ENCODE measurements at regions not wholly inside any gene's neighbourhood (a gene's known extent, or its start where the extent isn't known, plus 50 kb on each side); places are given as distances from the start of the nearest gene placed in this dataset.
A peak's percentile ranks its signal among the peaks of the same experiment; 100 is the strongest.

DNA sequence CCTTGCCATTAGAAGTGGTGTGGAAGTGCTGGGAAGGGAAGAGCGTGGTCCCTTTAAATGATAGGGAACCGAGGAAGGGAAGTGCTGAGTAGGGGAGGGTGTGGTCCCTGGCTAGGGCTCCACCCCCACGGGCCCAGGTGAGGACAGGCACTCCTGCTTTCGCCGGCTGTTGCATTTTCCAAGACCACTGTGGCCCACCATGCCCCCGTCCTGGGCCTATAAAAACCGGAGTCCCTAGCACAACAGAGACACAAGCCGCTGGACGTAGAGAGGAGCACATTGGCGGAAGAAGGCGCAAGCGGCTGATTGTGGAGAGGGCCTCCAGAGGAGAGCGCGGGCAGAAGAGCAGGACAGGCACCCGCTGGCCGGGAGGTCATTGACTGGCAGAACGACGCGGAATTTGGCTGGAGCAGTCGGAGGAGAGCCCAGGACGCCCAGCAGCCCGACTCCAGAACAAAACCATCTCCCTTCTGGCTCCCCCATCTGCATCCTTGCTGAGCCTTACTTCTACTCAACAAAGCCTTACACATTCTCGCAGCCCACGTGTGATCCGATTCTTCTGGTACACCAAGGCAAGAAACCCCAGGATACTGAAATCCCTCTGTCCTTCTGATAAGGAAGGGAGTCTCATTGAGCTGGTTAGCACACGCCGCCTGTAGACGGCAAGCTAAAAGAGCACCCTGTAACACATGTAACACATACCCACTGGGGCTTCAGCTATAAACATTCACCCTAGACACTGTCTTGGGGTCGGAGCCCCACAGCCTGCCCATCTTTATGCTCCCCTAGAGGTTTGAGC lies 146.2 kb upstream of the LYZL1 start:
- no peak overlapping the region for H3K27ac ChIP-seq (ENCODE audit: low read depth, low read length)
- TF ChIP-seq EZH2 (IDR thresholded peaks at IDR 0.05; ENCODE audit: insufficient read depth, low read length) = no peak
- TF ChIP-seq, protein P1, sequence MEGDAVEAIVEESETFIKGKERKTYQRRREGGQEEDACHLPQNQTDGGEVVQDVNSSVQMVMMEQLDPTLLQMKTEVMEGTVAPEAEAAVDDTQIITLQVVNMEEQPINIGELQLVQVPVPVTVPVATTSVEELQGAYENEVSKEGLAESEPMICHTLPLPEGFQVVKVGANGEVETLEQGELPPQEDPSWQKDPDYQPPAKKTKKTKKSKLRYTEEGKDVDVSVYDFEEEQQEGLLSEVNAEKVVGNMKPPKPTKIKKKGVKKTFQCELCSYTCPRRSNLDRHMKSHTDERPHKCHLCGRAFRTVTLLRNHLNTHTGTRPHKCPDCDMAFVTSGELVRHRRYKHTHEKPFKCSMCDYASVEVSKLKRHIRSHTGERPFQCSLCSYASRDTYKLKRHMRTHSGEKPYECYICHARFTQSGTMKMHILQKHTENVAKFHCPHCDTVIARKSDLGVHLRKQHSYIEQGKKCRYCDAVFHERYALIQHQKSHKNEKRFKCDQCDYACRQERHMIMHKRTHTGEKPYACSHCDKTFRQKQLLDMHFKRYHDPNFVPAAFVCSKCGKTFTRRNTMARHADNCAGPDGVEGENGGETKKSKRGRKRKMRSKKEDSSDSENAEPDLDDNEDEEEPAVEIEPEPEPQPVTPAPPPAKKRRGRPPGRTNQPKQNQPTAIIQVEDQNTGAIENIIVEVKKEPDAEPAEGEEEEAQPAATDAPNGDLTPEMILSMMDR (IDR thresholded peaks at IDR 0.05; ENCODE audit: insufficient read depth, low read depth, low read length) = no peak
- no peak overlapping the region for H3K4me3 ChIP-seq (ENCODE audit: insufficient read depth, low read depth, low read length)
- no peak overlapping the region for H3K9ac ChIP-seq (ENCODE audit: low read length)
- no peaks in the 10 kb centered on the region for H3K79me2 ChIP-seq (ENCODE audit: insufficient read depth, low read length)
- H3K27ac Mint-ChIP-seq (ENCODE audit: unreplicated experiment) = peak overlapping the region; percentile 96
- H3K4me3 Mint-ChIP-seq (ENCODE audit: unreplicated experiment) = peak overlapping the region; percentile 66
- no peaks in the 10 kb centered on the region for H3K9me3 Mint-ChIP-seq (ENCODE audit: unreplicated experiment)
- H3K36me3 Mint-ChIP-seq (ENCODE audit: low read depth, unreplicated experiment) = no peaks in the 10 kb centered on the region
- DNase-seq (ENCODE audit: low read depth) (no peak), FAIRE-seq (no peak)
- H3K4me1 ChIP-seq (ENCODE audit: insufficient read depth, low read length) = peaks cover 11% of the 10 kb centered on the region
- H4K20me1 ChIP-seq (ENCODE audit: insufficient read depth, low read length) = no peaks in the 10 kb centered on the region
- H3K4me2 ChIP-seq (ENCODE audit: low read length) = no peak overlapping the region
- H3K36me3 ChIP-seq (ENCODE audit: insufficient read depth, low read length) = no peaks in the 10 kb centered on the region
- no peaks in the 10 kb centered on the region for H3K27me3 Mint-ChIP-seq (ENCODE audit: low read depth, unreplicated experiment)
- no peaks in the 10 kb centered on the region for H3K27me3 ChIP-seq (ENCODE audit: insufficient read depth, low read length)
- H2AFZ ChIP-seq (ENCODE audit: low read depth, low read length) = no peak overlapping the region
- H3K4me1 Mint-ChIP-seq (ENCODE audit: low read depth, unreplicated experiment) = peaks cover 32% of the 10 kb centered on the region
- H3K9me3 ChIP-seq (ENCODE audit: insufficient read depth, low read depth, low read length) = no peaks in the 10 kb centered on the region

DNA sequence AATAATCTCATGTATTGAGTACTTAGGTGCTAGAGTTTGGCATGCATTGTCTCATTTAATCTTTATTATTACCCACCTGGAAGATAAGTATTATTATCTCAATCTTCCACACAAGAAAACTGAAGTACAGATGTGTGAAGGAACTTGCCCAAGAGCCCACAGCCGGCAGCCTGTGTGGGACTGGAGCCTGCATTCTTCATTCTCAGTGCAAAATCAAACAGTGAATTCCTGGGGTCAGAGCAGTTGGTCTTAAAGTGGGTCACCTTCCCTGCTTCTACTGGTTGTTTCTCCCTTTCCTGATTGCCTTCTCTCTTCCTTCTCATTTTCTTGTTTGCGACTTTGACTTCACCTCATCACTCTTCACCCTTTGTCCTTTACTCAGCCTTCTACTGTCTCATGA lies 144.7 kb upstream of the LYZL1 start:
- Mint-ChIP-seq H3K4me1 (ENCODE audit: low read depth, unreplicated experiment) (peaks cover 32% of the 10 kb centered on the region), H3K4me3 (ENCODE audit: unreplicated experiment) (no peak overlapping the region), H3K27ac (ENCODE audit: unreplicated experiment) (peak overlapping the region; percentile 73), H3K9me3 (ENCODE audit: unreplicated experiment) (no peaks in the 10 kb centered on the region), H3K36me3 (ENCODE audit: low read depth, unreplicated experiment) (no peaks in the 10 kb centered on the region), H3K27me3 (ENCODE audit: low read depth, unreplicated experiment) (no peaks in the 10 kb centered on the region)
- no peaks in the 10 kb centered on the region for H3K79me2 ChIP-seq (ENCODE audit: insufficient read depth, low read length)
- H3K9ac ChIP-seq (ENCODE audit: low read length) = no peak overlapping the region
- no peak for TF ChIP-seq EZH2 (IDR thresholded peaks at IDR 0.05; ENCODE audit: insufficient read depth, low read length)
- TF ChIP-seq, protein P1 (IDR thresholded peaks at IDR 0.05; ENCODE audit: insufficient read depth, low read depth, low read length) = no peak
- H2AFZ ChIP-seq (ENCODE audit: low read depth, low read length) = no peak overlapping the region
- no peak overlapping the region for H3K4me2 ChIP-seq (ENCODE audit: low read length)
- no peak overlapping the region for H3K4me3 ChIP-seq (ENCODE audit: insufficient read depth, low read depth, low read length)
- no peak overlapping the region for H3K27ac ChIP-seq (ENCODE audit: low read depth, low read length)
- DNase-seq (ENCODE audit: low read depth) (no peak), FAIRE-seq (no peak)
- H3K4me1 ChIP-seq (ENCODE audit: insufficient read depth, low read length) = peaks cover 11% of the 10 kb centered on the region
- H4K20me1 ChIP-seq (ENCODE audit: insufficient read depth, low read length) = no peaks in the 10 kb centered on the region
- H3K36me3 ChIP-seq (ENCODE audit: insufficient read depth, low read length) = no peaks in the 10 kb centered on the region
- no peaks in the 10 kb centered on the region for H3K27me3 ChIP-seq (ENCODE audit: insufficient read depth, low read length)
- H3K9me3 ChIP-seq (ENCODE audit: insufficient read depth, low read depth, low read length) = no peaks in the 10 kb centered on the region
